ENCODE measurements at regions not wholly inside any gene's neighbourhood (a gene's known extent, or its start where the extent isn't known, plus 50 kb on each side); places are given as distances from the start of the nearest gene placed in this dataset.
A peak's percentile ranks its signal among the peaks of the same experiment; 100 is the strongest.
"Not testable (repeated sequence)": the region's sequence is repeated elsewhere in the genome, so short reads cannot be mapped to it uniquely, and the experiment has no call there.

- no peak for DNase-seq
Observed at GRCh38 chr13:76829572-76830327, 56.5 kb downstream of the KCTD12 start.

- no peak for DNase-seq
Observed at GRCh38 chr13:76828316-76828741, 57.9 kb downstream of the KCTD12 start.

GRCh38 chr13:76826527-76826926 is 59.7 kb downstream of the KCTD12 start:
- no peak for DNase-seq

GRCh38 chr13:76825430-76825829 is 60.8 kb downstream of the KCTD12 start:
- DNase-seq = no peak

- no peak for DNase-seq
Observed at GRCh38 chr13:76823969-76824368, 62.2 kb downstream of the KCTD12 start.

GRCh38 chr13:76822698-76823267 is 63.4 kb downstream of the KCTD12 start:
- DNase-seq = no peak

GRCh38 chr13:76821222-76821621 is 65.0 kb downstream of the KCTD12 start:
- not testable (repeated sequence) for DNase-seq

GRCh38 chr13:76820759-76821158 is 65.4 kb downstream of the KCTD12 start:
- no peak for DNase-seq

GRCh38 chr13:76816394-76816793 is 69.8 kb downstream of the KCTD12 start:
- DNase-seq = peak; percentile 25

- no peak for DNase-seq
Observed at GRCh38 chr13:76815344-76815743, 70.9 kb downstream of the KCTD12 start.

GRCh38 chr13:76813891-76814290 is 72.3 kb downstream of the KCTD12 start:
- DNase-seq = no peak

- no peak for DNase-seq
Observed at GRCh38 chr13:76813000-76813691, 73.1 kb downstream of the KCTD12 start.

GRCh38 chr13:76812206-76812897 is 73.9 kb downstream of the KCTD12 start:
- DNase-seq = no peak

GRCh38 chr13:76809389-76809788 is 76.8 kb downstream of the KCTD12 start:
- no peak for DNase-seq

- no peak for DNase-seq
Observed at GRCh38 chr13:76808927-76809326, 77.3 kb downstream of the KCTD12 start.

- DNase-seq = no peak
Observed at GRCh38 chr13:76804801-76805200, 81.4 kb downstream of the KCTD12 start.

- no peak for DNase-seq
Observed at GRCh38 chr13:76803831-76804230, 82.4 kb downstream of the KCTD12 start.

- DNase-seq = no peak
Observed at GRCh38 chr13:76800943-76801342, 85.3 kb downstream of the KCTD12 start.

GRCh38 chr13:76799696-76800095 is 86.5 kb downstream of the KCTD12 start:
- peak; percentile 59 for DNase-seq

GRCh38 chr13:76798037-76798436 is 88.2 kb downstream of the KCTD12 start:
- DNase-seq = no peak

- DNase-seq = no peak
Observed at GRCh38 chr13:76797361-76797760, 88.8 kb downstream of the KCTD12 start.

GRCh38 chr13:76796851-76797250 is 89.4 kb downstream of the KCTD12 start:
- no peak for DNase-seq

Measured in COR-L47 (cell line).